Activated T-cell treated with anti-CD3 and anti-CD28 coated beads, Interleukin-2, amount 50 U/mL, for 72 hours (primary cell): ENCODE measurements at regions not wholly inside any gene's neighbourhood (a gene's known extent, or its start where the extent isn't known, plus 50 kb on each side); places are given as distances from the start of the nearest gene placed in this dataset.

ENCODE experiments used
- ATAC-seq, 2 donors: fragments of 150-1000 bp; cut with Tn5 transposase; replicated peaks in 1 of 2; 2 replicates each; pipeline ENCODE4 v1.10.0; 2021; ENCODE audit warnings: moderate library complexity in 2 of 2, mild to moderate bottlenecking in 1 of 2
- DNase-seq, 2 donors: peaks; one replicate each; pipeline ENCODE4 v3.0.0; 2021 to 2022; ENCODE audit warnings: mixed read lengths in 1 of 2
- H3K27ac Mint-ChIP-seq: one replicate; pipeline ENCODE4 v1.8.0; 2022; ENCODE audit warnings: mild to moderate bottlenecking, moderate library complexity, mixed read lengths
- H3K27me3 Mint-ChIP-seq: one replicate; pipeline ENCODE4 v1.8.0; 2022; ENCODE audit warnings: low read depth, mixed read lengths
- H3K36me3 Mint-ChIP-seq, 2 donors: one replicate each; pipeline ENCODE4 v1.8.0; 2022; ENCODE audit warnings: mixed read lengths in 2 of 2, mild to moderate bottlenecking in 1 of 2; ENCODE audit not compliant: insufficient read depth in 2 of 2
- H3K4me1 Mint-ChIP-seq: one replicate; pipeline ENCODE4 v1.8.0; 2022; ENCODE audit warnings: low read depth, mixed read lengths
- H3K4me3 Mint-ChIP-seq, 2 donors: one replicate each; pipeline ENCODE4 v1.8.0; 2022; ENCODE audit warnings: mild to moderate bottlenecking in 2 of 2, mixed read lengths in 2 of 2, moderate library complexity in 2 of 2
- H3K9me3 Mint-ChIP-seq, 2 donors: one replicate each; pipeline ENCODE4 v1.8.0; 2022; ENCODE audit warnings: mixed read lengths in 2 of 2

GRCh38 chr4:119897260-119897659, 169.4 kb downstream of the MAD2L1 start:
- ATAC-seq (no peak), DNase-seq (no peak)
- H3K27me3 Mint-ChIP-seq: no peaks in the 10 kb centered on the region
- H3K36me3 Mint-ChIP-seq: no peaks in the 10 kb centered on the region
- H3K9me3 Mint-ChIP-seq: no peaks in the 10 kb centered on the region
- H3K4me3 Mint-ChIP-seq: no peak overlapping the region
- no peaks in the 10 kb centered on the region for H3K4me1 Mint-ChIP-seq
- no peak overlapping the region for H3K27ac Mint-ChIP-seq

DNA sequence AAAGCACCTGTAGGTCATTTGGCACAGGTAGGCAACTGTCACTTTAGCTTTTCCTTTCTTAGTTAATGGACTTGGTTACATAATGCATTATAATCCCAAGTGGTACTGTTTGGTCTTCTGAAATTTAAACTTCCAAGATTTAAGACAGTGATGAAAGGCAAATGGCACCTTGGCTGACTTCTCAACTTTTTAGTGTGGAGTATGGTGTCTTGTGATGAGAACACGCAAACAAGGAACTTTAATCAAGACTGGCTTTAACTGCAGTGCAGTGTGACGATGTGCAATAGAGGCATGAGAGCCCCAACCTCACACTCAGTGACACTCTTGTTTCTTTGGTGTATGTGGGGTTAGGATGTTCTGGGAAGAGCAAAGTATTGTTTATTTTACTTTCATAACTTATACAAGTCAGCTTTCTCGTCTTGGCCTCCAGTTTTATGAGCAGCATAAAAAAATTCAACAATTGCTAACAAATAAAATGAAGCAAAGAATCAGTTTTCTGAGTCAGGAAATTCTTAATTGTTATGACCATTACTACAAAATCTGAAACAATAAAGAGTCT, 171.9 kb downstream of the MAD2L1 start:
- H3K9me3 Mint-ChIP-seq: no peaks in the 10 kb centered on the region
- no peak overlapping the region for H3K27ac Mint-ChIP-seq
- no peaks in the 10 kb centered on the region for H3K4me1 Mint-ChIP-seq
- H3K27me3 Mint-ChIP-seq: no peaks in the 10 kb centered on the region
- H3K4me3 Mint-ChIP-seq: no peak overlapping the region
- no peak for DNase-seq
- ATAC-seq: no peak
- H3K36me3 Mint-ChIP-seq: no peaks in the 10 kb centered on the region

- Mint-ChIP-seq H3K4me3 (no peak overlapping the region), H3K27ac (no peak overlapping the region), H3K36me3 (no peaks in the 10 kb centered on the region), H3K9me3 (no peaks in the 10 kb centered on the region), H3K27me3 (no peaks in the 10 kb centered on the region), H3K4me1 (no peaks in the 10 kb centered on the region)
- no peak for DNase-seq
- no peak for ATAC-seq
Observed at GRCh38 chr4:119873794-119874325, 192.8 kb downstream of the MAD2L1 start.

- no peaks in the 10 kb centered on the region for H3K27me3 Mint-ChIP-seq
Observed at GRCh38 chr4:119873132-119873531, 193.5 kb downstream of the MAD2L1 start.

GRCh38 chr4:119872371-119873016, 194.2 kb downstream of the MAD2L1 start:
- no peak overlapping the region for H3K27ac Mint-ChIP-seq
- H3K36me3 Mint-ChIP-seq: no peaks in the 10 kb centered on the region
- no peaks in the 10 kb centered on the region for H3K4me1 Mint-ChIP-seq
- H3K9me3 Mint-ChIP-seq: no peaks in the 10 kb centered on the region
- no peak for ATAC-seq
- no peak for DNase-seq
- no peaks in the 10 kb centered on the region for H3K27me3 Mint-ChIP-seq
- no peak overlapping the region for H3K4me3 Mint-ChIP-seq

More at GRCh38 chr4:119873132-119873531, 193.5 kb downstream of the MAD2L1 start:
- ATAC-seq (no peak), DNase-seq (no peak)
- no peaks in the 10 kb centered on the region for H3K4me1 Mint-ChIP-seq
- H3K27ac Mint-ChIP-seq: no peak overlapping the region
- H3K4me3 Mint-ChIP-seq: no peak overlapping the region
- H3K36me3 Mint-ChIP-seq: no peaks in the 10 kb centered on the region
- no peaks in the 10 kb centered on the region for H3K9me3 Mint-ChIP-seq

DNA sequence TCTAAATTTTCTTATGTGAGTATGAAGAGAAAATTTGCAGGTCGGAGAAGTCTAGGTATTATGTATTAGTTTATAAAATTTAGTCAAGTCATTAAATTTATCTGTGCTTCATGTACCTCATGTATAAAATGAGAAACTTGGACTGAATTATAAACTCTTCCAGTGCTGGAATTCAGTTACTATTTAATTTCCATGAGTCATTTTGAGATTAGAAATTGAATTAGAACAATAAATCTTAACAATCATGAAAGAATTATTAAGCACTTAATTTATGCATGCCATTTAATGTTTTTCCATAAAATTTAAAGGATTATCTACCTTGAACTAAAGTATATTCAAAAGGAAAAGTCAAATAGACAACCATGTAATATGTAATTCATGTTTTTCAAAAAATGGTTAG, 195.8 kb downstream of the MAD2L1 start:
- H3K4me3 Mint-ChIP-seq: no peak overlapping the region
- H3K9me3 Mint-ChIP-seq: no peaks in the 10 kb centered on the region
- no peaks in the 10 kb centered on the region for H3K36me3 Mint-ChIP-seq
- ATAC-seq (no peak), DNase-seq (no peak)
- no peaks in the 10 kb centered on the region for H3K27me3 Mint-ChIP-seq
- H3K27ac Mint-ChIP-seq: no peak overlapping the region
- H3K4me1 Mint-ChIP-seq: no peaks in the 10 kb centered on the region

DNA sequence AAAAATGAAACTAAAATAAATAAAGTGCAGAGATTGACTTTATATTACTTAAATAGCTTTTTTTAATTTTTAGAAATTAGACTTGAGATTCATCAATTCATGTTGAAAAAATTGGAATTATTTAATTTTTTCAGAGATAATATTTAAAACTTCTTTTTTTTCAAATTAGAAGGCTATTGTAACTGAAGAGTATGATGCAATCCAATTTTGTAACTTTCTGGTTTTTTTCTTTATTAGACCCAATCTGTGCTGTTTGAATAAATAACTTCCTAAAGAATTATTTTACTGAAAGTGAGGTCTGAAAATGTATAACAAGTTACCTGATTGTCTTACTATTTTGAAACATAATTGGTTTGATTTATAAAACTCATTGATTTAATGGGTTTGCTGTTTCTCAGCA, 200.9 kb downstream of the MAD2L1 start:
- Mint-ChIP-seq H3K36me3 (no peaks in the 10 kb centered on the region), H3K27ac (no peak overlapping the region)

DNA sequence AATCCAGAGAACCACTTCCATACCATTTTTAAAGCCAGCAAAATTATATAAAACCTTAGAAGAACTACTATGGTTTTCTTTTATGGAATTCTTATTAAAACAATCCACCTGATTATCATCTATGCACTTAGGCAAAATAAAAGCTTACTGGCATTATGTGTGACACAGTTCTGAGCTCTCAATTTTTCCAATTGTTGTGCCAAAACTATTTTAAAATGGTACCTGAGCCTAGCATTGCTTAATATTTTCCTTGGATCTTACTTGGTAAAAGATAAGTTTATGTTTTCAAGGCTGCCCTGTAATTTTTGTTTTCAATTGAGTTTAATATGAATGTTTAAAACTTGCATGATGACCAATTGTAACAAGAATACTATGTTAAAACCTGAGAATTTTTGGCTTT, 201.3 kb downstream of the MAD2L1 start:
- Mint-ChIP-seq H3K4me1 (no peaks in the 10 kb centered on the region), H3K4me3 (no peak overlapping the region), H3K27ac (no peak overlapping the region), H3K9me3 (no peaks in the 10 kb centered on the region), H3K36me3 (no peaks in the 10 kb centered on the region), H3K27me3 (no peaks in the 10 kb centered on the region)
- ATAC-seq (no peak), DNase-seq (no peak)

More for the DNA sequence above, 200.9 kb downstream of the MAD2L1 start:
- Mint-ChIP-seq H3K4me1 (no peaks in the 10 kb centered on the region), H3K9me3 (no peaks in the 10 kb centered on the region), H3K4me3 (no peak overlapping the region), H3K27me3 (no peaks in the 10 kb centered on the region)
- DNase-seq (no peak), ATAC-seq (no peak)

GRCh38 chr4:119861731-119862130, 204.9 kb downstream of the MAD2L1 start:
- Mint-ChIP-seq H3K27me3 (no peaks in the 10 kb centered on the region), H3K9me3 (no peaks in the 10 kb centered on the region), H3K36me3 (no peaks in the 10 kb centered on the region), H3K4me3 (no peak overlapping the region), H3K27ac (no peak overlapping the region), H3K4me1 (no peaks in the 10 kb centered on the region)
- DNase-seq (no peak), ATAC-seq (no peak)

DNA sequence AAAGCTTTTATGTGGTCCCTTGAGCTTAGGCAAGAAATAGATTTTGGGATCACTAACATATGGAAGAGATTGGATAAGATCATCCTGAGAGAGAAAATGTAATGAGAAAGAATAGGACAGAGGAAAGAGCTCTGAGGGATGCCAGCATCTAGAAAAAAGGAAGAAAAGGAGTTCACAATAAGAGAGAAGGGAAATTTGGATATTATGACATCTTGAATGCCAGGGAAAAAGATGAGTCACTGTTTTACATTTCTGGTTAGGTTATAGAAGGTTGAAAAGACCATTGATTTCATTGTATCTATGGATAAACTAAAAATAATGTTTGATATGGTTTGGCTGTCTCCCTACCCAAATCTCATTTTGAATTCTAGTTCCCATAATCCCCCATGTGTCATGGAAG, 208.5 kb downstream of the MAD2L1 start:
- Mint-ChIP-seq H3K4me1 (no peaks in the 10 kb centered on the region), H3K27me3 (no peaks in the 10 kb centered on the region), H3K36me3 (no peaks in the 10 kb centered on the region), H3K4me3 (no peak overlapping the region), H3K27ac (no peak overlapping the region), H3K9me3 (no peaks in the 10 kb centered on the region)
- DNase-seq (no peak), ATAC-seq (no peak)

- DNase-seq (no peak), ATAC-seq (no peak)
- H3K9me3 Mint-ChIP-seq: peaks cover 0 to 1% of the 10 kb centered on the region in 2 donors
- H3K27me3 Mint-ChIP-seq: no peaks in the 10 kb centered on the region
- H3K4me3 Mint-ChIP-seq: no peak overlapping the region
- H3K4me1 Mint-ChIP-seq: no peaks in the 10 kb centered on the region
- H3K36me3 Mint-ChIP-seq: no peaks in the 10 kb centered on the region
- H3K27ac Mint-ChIP-seq: no peak overlapping the region
Observed at GRCh38 chr4:119854364-119854763, 212.3 kb downstream of the MAD2L1 start.

DNA sequence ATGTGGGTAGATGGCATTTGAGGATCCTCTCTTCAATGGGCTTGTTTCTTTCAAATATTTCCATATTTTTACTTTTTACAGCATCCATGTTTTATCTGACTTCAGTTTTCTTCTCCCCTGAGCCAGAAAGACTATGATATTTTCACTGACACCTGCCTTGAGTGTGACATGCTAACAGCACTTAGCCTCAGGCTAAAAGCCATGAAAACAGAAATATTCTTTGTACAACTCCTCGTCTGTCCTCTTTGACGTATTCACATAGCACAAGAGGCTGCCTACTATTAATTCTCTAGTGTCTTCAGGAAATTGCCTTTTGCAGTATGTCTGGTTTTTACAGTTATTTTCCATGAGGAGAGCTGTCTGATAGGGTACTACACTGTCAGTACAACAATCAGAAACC, 215.0 kb downstream of the MAD2L1 start:
- ATAC-seq: no peak
- H3K27ac Mint-ChIP-seq: no peak overlapping the region

DNA sequence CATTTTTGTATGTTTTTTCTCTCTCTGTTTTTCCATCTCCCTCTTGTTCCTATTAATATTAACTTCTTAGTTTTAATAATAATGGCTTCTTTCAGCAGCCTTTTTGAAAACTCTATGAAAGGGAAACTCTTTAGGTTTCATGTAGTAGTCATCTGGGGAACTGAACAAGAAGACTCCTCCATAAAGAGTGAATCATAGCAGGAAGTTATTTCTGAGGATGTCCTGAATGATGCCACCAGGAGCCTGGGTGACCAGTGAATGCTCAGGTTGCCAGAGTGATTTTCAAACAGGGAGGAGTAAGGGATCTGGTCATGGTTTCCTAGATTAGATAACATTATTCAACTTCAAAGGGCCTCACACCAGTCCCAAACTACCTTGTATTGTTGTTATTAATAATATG, 212.8 kb upstream of the PDE5A start:
- ATAC-seq (no peak), DNase-seq (no peak)
- H3K27me3 Mint-ChIP-seq: no peaks in the 10 kb centered on the region
- H3K27ac Mint-ChIP-seq: no peak overlapping the region
- H3K9me3 Mint-ChIP-seq: peaks cover 2 to 7% of the 10 kb centered on the region in 2 donors
- no peaks in the 10 kb centered on the region for H3K36me3 Mint-ChIP-seq
- no peaks in the 10 kb centered on the region for H3K4me1 Mint-ChIP-seq
- no peak overlapping the region for H3K4me3 Mint-ChIP-seq

More for the DNA sequence above, 215.0 kb downstream of the MAD2L1 start:
- Mint-ChIP-seq H3K9me3 (peaks cover 0 to 1% of the 10 kb centered on the region in 2 donors), H3K4me3 (no peak overlapping the region), H3K4me1 (no peaks in the 10 kb centered on the region), H3K36me3 (no peaks in the 10 kb centered on the region), H3K27me3 (no peaks in the 10 kb centered on the region)
- no peak for DNase-seq

DNA sequence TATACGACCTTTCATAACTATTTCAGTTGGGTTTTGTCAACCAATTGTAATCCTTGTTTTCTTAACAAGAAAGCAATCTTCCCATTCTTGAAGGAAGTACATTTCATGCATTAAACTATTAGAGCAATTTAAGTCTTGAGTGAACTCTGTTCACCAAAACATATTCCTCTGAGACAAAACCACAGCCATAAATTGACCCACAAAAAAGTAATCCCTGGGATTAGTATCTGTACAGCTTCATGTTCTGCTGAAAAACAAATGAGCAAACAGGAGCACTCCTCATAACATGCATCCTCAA, 207.0 kb upstream of the PDE5A start:
- ATAC-seq (no peak), DNase-seq (no peak)
- H3K4me3 Mint-ChIP-seq: no peak overlapping the region
- H3K9me3 Mint-ChIP-seq: peaks cover 2 to 9% of the 10 kb centered on the region in 2 donors
- no peaks in the 10 kb centered on the region for H3K4me1 Mint-ChIP-seq
- no peak overlapping the region for H3K27ac Mint-ChIP-seq
- no peaks in the 10 kb centered on the region for H3K27me3 Mint-ChIP-seq
- no peaks in the 10 kb centered on the region for H3K36me3 Mint-ChIP-seq
